NCI-H460 (cell line): ENCODE measurements at regions not wholly inside any gene's neighbourhood (a gene's known extent, or its start where the extent isn't known, plus 50 kb on each side); places are given as distances from the start of the nearest gene placed in this dataset.
"Not testable (repeated sequence)": the region's sequence is repeated elsewhere in the genome, so short reads cannot be mapped to it uniquely, and the experiment has no call there.

Experiments
- DNase-seq: peaks from one replicate; pipeline ENCODE4 v3.0.0-alpha.2; 2016; ENCODE audit warnings: low read depth; ENCODE audit errors: extremely low read depth

DNA sequence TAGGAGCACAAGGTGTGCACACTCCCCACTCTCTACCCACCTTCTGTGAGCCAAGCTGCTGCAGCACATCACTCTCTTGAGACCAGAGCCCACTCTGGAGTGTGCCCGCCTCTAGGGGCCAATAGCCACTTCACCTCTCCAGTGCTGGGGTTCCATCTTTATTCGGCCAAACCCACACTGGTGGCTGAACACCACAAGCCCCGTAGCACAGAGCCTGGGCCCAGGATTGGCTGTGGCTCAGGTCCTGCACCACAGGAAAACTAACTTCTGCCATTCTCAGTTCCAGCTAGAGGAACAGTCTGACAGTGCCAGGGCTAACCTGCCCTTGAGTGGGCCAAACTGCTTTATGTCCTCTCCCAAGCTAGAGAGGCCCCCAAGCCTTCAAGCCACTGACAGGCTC, 111.0 kb upstream of the TOX3 start:
- no peak for DNase-seq

GRCh38 chr16:52655916-52656315, 109.0 kb upstream of the TOX3 start:
- DNase-seq = not testable (repeated sequence)

- DNase-seq = not testable (repeated sequence)
These were observed 108.2 kb upstream of the TOX3 start for GRCh38 chr16:52655156-52655555.

- DNase-seq = no peak
These were observed 105.1 kb upstream of the TOX3 start for GRCh38 chr16:52652033-52652432.

DNA sequence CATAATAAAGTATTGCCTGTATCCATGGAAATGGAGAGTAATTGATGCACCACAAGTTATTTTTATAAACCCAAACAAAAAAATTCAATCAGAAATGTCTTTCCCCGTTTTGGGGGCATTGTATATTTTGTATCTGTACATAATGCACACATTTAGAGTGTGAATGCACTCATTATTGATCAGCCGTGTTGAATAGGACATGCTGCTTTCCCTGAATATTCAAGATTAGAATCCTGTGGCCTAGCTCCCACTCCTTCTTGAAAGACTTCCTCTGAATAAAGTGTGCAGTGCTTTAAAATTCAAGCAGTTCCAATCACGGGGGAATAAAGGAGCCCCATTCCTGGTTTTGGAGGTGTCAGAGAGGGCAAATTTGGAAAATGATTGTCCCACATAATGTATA, 103.8 kb upstream of the TOX3 start:
- no peak for DNase-seq

DNA sequence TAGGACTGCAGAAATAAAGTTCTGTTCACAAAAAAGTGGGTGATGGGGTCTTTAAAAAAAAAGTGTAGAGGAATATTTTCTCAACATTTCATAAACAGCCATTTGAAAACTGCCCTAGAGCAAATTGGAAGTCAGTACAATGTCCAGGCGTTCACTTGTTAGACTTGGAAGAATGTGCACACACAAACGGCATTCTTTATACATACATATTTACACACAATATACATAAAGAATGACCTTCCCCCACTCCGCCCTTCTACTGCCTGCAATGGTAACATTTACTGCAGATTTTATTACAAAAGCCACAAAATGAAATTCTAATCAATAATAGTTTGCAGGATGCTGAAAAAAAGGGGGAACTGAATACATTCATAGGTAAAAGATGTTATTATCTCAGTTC, 103.4 kb upstream of the TOX3 start:
- no peak for DNase-seq

GRCh38 chr16:52649870-52650269, 102.9 kb upstream of the TOX3 start:
- DNase-seq = no peak

DNA sequence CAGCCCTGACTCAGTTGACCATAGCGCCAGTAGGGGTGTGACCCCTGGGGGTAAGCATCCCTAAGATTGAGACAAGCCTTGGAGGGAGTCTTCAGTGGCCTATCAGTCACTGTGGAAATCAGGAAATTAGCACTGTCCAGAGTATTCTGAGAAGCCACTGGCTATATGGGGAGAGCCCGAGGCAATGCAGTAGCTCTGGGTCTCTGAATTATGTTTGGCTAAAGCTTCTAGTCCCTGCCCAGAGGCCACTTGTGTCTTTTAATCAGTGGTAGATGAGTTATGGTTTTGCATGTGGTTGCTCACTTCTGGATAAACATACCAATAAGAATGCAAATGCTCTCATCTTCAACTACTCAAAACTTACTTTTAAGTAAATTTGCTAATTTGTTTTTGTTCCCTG, 100.6 kb upstream of the TOX3 start:
- DNase-seq = no peak

GRCh38 chr16:52643006-52643405, 96.1 kb upstream of the TOX3 start:
- DNase-seq = no peak

GRCh38 chr16:52634528-52634927, 87.6 kb upstream of the TOX3 start:
- no peak for DNase-seq

GRCh38 chr16:52634104-52634503, 87.2 kb upstream of the TOX3 start:
- DNase-seq = no peak

DNA sequence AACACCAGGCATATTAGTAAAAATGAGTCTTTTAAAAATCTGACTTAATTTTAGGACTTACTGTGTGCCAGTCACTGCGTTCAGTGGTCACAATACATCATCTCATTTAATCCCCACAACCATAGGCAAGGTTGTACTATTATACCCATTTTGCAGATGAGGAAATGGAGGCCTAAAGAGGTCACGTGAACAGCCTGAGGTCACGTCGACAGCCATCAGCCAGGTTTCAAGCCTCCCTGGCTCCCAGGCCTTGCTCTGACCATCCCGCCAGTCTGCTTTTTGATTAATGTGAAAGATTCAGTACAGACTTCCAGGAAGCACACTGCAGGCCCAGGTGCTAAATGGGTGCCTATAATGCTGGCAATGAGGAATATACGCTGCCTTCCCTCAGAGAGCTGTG, 86.3 kb upstream of the TOX3 start:
- no peak for DNase-seq

DNA sequence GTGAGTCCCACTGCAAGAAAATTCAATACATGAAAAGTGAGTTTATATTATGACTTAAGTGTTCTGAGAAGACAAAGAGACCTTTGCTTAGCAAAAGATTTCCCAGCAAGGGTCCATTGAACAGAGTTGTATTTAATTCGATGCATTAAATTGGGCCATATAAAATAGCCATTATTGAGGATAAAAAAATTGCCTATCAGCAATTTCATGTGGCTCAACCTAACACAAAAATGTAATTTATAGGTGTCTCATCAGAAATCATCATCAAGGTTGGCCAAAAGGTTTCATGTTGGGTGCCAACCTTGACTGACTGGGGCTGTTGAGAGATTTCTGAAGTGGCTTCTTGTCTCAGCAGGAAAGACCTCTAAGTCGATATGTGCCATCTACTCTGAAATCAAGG, 84.8 kb upstream of the TOX3 start:
- DNase-seq = no peak

DNA sequence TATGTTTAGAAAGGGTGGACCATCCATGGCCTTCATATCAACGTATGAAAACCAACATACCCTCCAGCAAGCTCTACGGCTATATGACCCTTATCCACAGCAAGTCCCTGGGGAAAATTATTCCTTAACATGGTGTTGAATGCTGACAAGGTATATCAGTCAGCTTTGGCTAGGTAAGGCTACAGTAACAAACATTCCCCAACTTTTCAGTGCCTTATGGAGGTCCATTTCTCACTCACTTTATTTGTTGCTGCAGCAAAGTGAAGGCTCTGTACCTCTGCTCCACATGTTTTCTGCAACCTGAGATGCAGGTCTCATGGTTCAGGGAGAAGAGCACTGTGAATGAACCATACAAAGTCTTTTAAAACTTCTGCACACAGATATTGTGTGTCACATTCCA, 83.8 kb upstream of the TOX3 start:
- no peak for DNase-seq

GRCh38 chr16:52629296-52629695, 82.4 kb upstream of the TOX3 start:
- DNase-seq = no peak

- no peak for DNase-seq
These were observed 77.9 kb upstream of the TOX3 start for GRCh38 chr16:52624891-52625290.

DNA sequence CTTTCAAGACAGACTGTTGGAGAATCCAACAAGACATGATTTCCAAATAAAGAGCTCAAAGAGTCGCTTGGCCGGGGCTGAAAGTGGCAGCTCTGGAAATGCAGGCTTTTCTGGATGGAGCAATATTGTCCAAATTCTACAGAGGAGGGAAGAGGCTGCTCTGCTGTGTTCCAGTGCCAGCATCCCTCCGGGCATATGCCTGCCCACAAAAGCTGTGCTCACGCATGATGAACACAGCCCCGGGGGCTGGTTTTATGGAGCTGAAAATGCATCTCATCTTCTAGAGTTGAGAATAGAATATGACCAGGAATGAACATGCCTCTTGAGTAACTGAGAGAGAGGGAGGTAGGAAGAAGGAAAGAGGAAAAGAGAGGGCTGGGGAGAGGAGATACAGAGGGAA, 74.7 kb upstream of the TOX3 start:
- no peak for DNase-seq

DNA sequence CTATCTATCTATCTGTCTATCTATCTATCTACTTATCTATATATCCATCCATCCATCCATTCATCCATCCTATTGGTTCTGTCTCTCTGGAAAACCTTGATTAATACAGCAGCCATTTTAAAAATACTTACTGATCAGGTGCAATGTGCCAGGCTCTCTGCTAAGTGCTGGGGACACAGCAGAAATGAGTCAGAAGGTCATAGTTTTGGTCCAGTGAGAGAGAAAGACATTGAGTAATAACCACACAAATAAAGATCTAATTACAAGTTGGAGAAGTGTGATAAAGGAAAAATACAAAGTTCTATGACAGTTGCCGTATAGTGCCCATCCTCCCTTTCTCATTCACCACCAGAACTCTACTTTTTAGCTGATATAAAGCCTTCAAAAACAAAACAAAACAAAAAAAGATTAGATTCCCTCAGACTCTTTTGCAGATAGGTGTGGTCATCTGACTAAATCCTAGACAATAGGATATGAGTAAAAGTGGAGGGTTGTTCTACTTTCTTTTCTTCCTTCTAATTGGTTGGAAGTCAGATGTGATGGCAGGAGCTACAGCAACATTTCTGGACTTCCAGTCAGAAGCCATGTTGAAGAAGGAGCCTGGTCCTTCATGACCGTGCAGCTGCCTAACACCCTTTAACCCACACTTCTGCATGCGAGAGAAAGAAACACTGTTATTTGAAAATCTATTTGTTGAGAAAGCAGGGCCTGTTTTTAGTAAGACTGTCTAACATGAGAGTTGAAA, 72.0 kb upstream of the TOX3 start:
- DNase-seq = no peak

GRCh38 chr16:52617591-52617990, 70.6 kb upstream of the TOX3 start:
- DNase-seq = no peak

- no peak for DNase-seq
These were observed 66.6 kb upstream of the TOX3 start for GRCh38 chr16:52613508-52613907.

GRCh38 chr16:52611817-52612673, 65.1 kb upstream of the TOX3 start:
- no peak for DNase-seq

GRCh38 chr16:52603015-52603414, 56.1 kb upstream of the TOX3 start:
- no peak for DNase-seq
